KMS-11 (cell line): ENCODE measurements at regions not wholly inside any gene's neighbourhood (a gene's known extent, or its start where the extent isn't known, plus 50 kb on each side); places are given as distances from the start of the nearest gene placed in this dataset.
A peak's percentile ranks its signal among the peaks of the same experiment; 100 is the strongest.

ENCODE experiments used
- H2AFZ ChIP-seq: fragments of 200-600 bp; sonication (generic); 2 replicates; pipeline ENCODE4 v1.6.1; 2016; ENCODE audit warnings: antibody characterized with exemption, mixed run types, low read depth
- H3K27ac ChIP-seq: fragments of 200-600 bp; sonication (generic); 2 replicates; pipeline ENCODE4 v1.6.1; 2016; ENCODE audit warnings: mild to moderate bottlenecking, mixed run types
- H3K27me3 ChIP-seq: fragments of 200-600 bp; sonication (generic); 2 replicates; pipeline ENCODE4 v1.6.1; 2017; ENCODE audit warnings: mild to moderate bottlenecking, low read depth, mixed run types, moderate library complexity; ENCODE audit not compliant: insufficient read depth
- H3K36me3 ChIP-seq: fragments of 200-600 bp; sonication (generic); 2 replicates; pipeline ENCODE4 v1.6.1; 2017; ENCODE audit warnings: mild to moderate bottlenecking, mixed run types; ENCODE audit not compliant: insufficient read depth
- H3K4me1 ChIP-seq: fragments of 200-600 bp; sonication (generic); 2 replicates; pipeline ENCODE4 v1.6.1; 2016; ENCODE audit warnings: mild to moderate bottlenecking, low read depth, mixed run types; ENCODE audit not compliant: poor library complexity, severe bottlenecking
- H3K4me2 ChIP-seq: fragments of 200-600 bp; sonication (generic); 2 replicates; pipeline ENCODE4 v1.7.0; 2016; ENCODE audit warnings: mild to moderate bottlenecking, mixed run types
- H3K4me3 ChIP-seq: fragments of 200-600 bp; sonication (generic); IDR thresholded peaks from 2 replicates; pipeline ENCODE4 v1.6.1; 2017; ENCODE audit warnings: low read depth, low read length, mixed read lengths; ENCODE audit not compliant: insufficient read depth
- H3K79me2 ChIP-seq: fragments of 200-600 bp; sonication (generic); 2 replicates; pipeline ENCODE4 v1.6.1; 2016; ENCODE audit warnings: low read depth, mixed run types; ENCODE audit not compliant: insufficient read depth
- H3K9ac ChIP-seq: fragments of 200-600 bp; sonication (generic); 2 replicates; pipeline ENCODE4 v1.6.1; 2016; ENCODE audit warnings: mild to moderate bottlenecking, mixed run types
- H4K20me1 ChIP-seq: fragments of 200-600 bp; sonication (generic); 2 replicates; pipeline ENCODE4 v1.6.1; 2016; ENCODE audit warnings: mild to moderate bottlenecking, mixed run types; ENCODE audit not compliant: insufficient read depth
- CTCF ChIP-seq: fragments of 200-600 bp; sonication (generic); conservative IDR thresholded peaks from 2 replicates; pipeline ENCODE4 v1.6.1; 2017; ENCODE audit warnings: low read depth, mild to moderate bottlenecking, antibody characterized with exemption, low read length, moderate library complexity, mixed read lengths

GRCh38 chr7:124191713-124192112, 158.8 kb upstream of the TMEM229A start:
- H2AFZ ChIP-seq = no peak overlapping the region
- H3K4me3 ChIP-seq = no peak overlapping the region
- peaks cover 10% of the 10 kb centered on the region for H3K4me1 ChIP-seq
- no peaks in the 10 kb centered on the region for H3K79me2 ChIP-seq
- H3K27ac ChIP-seq = no peak overlapping the region
- no peak overlapping the region for H3K9ac ChIP-seq
- no peaks in the 10 kb centered on the region for H4K20me1 ChIP-seq
- TF ChIP-seq CTCF = no peak
- no peaks in the 10 kb centered on the region for H3K27me3 ChIP-seq
- H3K4me2 ChIP-seq = no peak overlapping the region
- no peaks in the 10 kb centered on the region for H3K36me3 ChIP-seq

DNA sequence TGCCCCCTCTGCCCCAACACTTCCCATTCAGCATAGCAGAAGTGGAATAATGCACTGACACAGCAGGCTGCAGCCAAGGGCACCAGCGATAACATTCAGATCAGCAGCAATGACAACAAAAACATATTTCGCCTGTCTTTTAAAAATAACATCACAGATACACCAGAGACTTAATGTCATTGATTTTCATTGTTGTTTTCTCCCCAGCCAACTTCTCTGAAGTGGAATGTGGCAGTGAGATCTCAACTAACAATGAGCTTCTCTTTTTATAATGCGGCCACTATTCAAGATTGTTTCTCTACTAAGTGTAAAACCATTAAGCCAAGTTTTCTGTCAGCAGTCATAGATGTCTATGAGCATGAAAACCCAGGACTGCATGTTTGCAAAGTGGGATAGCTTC, 158.2 kb upstream of the TMEM229A start:
- Histone ChIP-seq H3K79me2 (no peaks in the 10 kb centered on the region), H3K4me1 (peaks cover 10% of the 10 kb centered on the region), H3K27ac (no peak overlapping the region), H3K27me3 (no peaks in the 10 kb centered on the region), H3K4me2 (no peak overlapping the region), H3K9ac (no peak overlapping the region), H4K20me1 (no peaks in the 10 kb centered on the region), H3K4me3 (no peak overlapping the region), H2AFZ (no peak overlapping the region), H3K36me3 (no peaks in the 10 kb centered on the region)
- no peak for TF ChIP-seq CTCF

DNA sequence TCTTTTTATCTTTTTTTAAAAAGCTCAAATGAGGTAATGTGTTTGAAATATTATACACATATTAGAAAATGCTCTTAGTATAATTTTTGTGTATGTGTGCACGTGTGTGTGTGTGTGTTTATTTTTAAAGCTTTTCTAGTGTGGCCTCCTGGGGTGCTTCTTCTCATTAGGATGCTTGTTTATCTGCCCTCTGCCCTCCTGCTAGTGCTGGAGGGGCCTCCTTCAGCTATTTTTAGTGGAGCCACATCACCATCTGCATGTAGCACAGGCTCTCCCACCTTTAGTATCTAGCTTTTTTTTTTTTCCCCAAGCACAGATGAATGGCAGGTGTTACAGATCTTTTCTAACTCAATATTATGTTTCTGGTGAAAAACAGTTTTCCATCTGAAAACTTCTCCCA, 155.7 kb upstream of the TMEM229A start:
- Histone ChIP-seq H3K9ac (no peak overlapping the region), H3K27me3 (no peaks in the 10 kb centered on the region), H4K20me1 (no peaks in the 10 kb centered on the region), H3K4me3 (no peak overlapping the region), H3K4me2 (peak overlapping the region; percentile 22; the same call in 1 of the 2 replicates), H3K79me2 (no peaks in the 10 kb centered on the region), H3K27ac (no peak overlapping the region), H3K36me3 (no peaks in the 10 kb centered on the region), H3K4me1 (peaks cover 10% of the 10 kb centered on the region), H2AFZ (peak overlapping the region; percentile 0; the same call in 1 of the 2 replicates)
- no peak for TF ChIP-seq CTCF

DNA sequence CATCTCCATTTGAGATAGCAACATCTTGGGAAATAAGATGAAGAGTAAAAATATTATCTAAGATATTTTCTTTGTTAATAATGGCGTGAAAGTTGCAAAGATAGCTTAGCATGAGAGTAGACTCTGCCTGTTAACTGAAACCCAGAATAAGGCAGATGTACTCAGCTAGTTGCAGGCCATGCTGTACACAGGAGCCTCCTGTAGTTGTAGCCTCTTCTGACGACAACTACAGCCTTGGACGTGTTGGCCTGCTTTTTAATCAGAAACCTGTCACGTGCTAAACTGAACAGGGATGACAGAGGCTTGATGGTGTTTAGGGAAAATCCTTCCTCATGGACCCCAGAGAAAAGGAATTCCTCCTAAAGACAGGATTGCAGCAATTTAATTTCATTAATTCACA, 155.1 kb upstream of the TMEM229A start:
- H3K27me3 ChIP-seq = no peaks in the 10 kb centered on the region
- no peak overlapping the region for H3K9ac ChIP-seq
- H3K79me2 ChIP-seq = no peaks in the 10 kb centered on the region
- TF ChIP-seq CTCF = no peak
- H3K36me3 ChIP-seq = no peaks in the 10 kb centered on the region
- peaks cover 10% of the 10 kb centered on the region for H3K4me1 ChIP-seq
- no peak overlapping the region for H3K4me3 ChIP-seq
- H2AFZ ChIP-seq = 0 out of 2 replicates have a peak overlapping the region, but pooled peaks have one; percentile 0
- H3K27ac ChIP-seq = no peak overlapping the region
- H4K20me1 ChIP-seq = no peaks in the 10 kb centered on the region
- H3K4me2 ChIP-seq = no peak overlapping the region
